ENCODE measurements at regions not wholly inside any gene's neighbourhood (a gene's known extent, or its start where the extent isn't known, plus 50 kb on each side); places are given as distances from the start of the nearest gene placed in this dataset.

- TF ChIP-seq EP300 (IDR thresholded peaks at IDR 0.05; ENCODE audit: borderline replicate concordance in 1 of 2, low read depth in 2 of 2, low read length in 2 of 2) (no peak), ASH2L (IDR thresholded peaks at IDR 0.05; ENCODE audit: low read length) (no peak), POLR2A (IDR thresholded peaks at IDR 0.05; ENCODE audit: control extremely low read depth in 1 of 2, low read depth in 2 of 2, low read length in 2 of 2) (no peak), HDAC6 (IDR thresholded peaks at IDR 0.05; ENCODE audit: low read depth, low read length) (no peak), PHF8 (conservative IDR thresholded peaks at IDR 0.05; ENCODE audit: low read depth, low read length) (no peak), POU5F1 (IDR thresholded peaks at IDR 0.05; ENCODE audit: low read depth, low read length) (no peak), SRF (IDR thresholded peaks at IDR 0.05; ENCODE audit: low read depth, low read length) (no peak), TAF7 (optimal IDR thresholded peaks at IDR 0.05; ENCODE audit: borderline replicate concordance, low read depth, low read length) (no peak), USF2 (IDR thresholded peaks at IDR 0.05; ENCODE audit: low read length) (no peak), ATF3 (IDR thresholded peaks at IDR 0.05; ENCODE audit: insufficient read depth, low read depth, low read length) (no peak), BRCA1 (IDR thresholded peaks at IDR 0.05; ENCODE audit: low read depth, low read length) (no peak), CHD1 (IDR thresholded peaks at IDR 0.05; ENCODE audit: low read depth, low read length) (no peak), CTCF (IDR thresholded peaks at IDR 0.05; ENCODE audit: control extremely low read depth in 1 of 3, insufficient read depth in 1 of 3, low read depth in 1 of 3, low read length in 3 of 3) (no peak)
Observed at GRCh38 chr13:48840366-48840765, 135.3 kb upstream of the FNDC3A start.
